ENCODE measurements at regions not wholly inside any gene's neighbourhood (a gene's known extent, or its start where the extent isn't known, plus 50 kb on each side); places are given as distances from the start of the nearest gene placed in this dataset.

DNA sequence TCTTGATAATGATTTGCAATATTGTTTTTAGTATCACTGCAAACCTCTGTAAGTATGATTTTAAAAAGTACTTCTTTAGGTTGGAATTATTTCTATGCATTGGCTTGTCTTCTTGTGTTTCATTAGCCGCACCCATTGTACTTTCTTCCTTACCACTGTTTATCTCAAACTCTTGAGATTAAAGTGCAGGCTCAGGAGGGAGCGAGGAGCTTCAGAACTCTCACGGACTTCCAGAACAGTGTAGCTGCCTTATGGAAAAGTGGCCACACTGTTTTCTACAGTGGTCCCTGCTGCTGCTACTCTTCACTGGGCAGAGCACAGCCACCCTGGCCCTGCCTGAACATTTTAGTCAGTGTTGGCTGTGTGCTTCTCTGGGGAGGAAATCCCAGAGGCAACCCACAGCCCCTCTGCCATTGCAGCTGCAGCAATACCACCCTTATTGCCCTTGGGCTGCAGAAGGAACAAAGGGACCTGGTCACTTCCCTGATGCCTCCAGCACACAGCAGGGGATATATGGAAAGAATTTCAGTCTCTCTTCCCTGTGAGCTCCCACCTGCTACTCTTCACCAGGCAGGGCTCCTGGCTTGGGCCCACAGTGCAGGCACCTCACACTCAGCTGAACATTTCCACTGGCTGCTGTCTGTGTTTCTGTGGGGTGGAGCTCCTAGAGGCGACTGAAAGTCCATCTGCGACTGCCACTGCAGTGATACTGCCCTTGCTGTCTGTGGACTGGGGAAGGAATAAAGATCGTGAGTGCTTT is 91.7 kb upstream of the MAP3K4 start:
- Histone ChIP-seq H3K27me3 (no peaks in the 10 kb centered on the region), H3K4me1 (no peaks in the 10 kb centered on the region), H3K36me3 (no peaks in the 10 kb centered on the region), H3K4me3 (no peak overlapping the region), H3K9me3 (no peaks in the 10 kb centered on the region), H3K27ac (no peak overlapping the region)
- TF ChIP-seq, protein P1, sequence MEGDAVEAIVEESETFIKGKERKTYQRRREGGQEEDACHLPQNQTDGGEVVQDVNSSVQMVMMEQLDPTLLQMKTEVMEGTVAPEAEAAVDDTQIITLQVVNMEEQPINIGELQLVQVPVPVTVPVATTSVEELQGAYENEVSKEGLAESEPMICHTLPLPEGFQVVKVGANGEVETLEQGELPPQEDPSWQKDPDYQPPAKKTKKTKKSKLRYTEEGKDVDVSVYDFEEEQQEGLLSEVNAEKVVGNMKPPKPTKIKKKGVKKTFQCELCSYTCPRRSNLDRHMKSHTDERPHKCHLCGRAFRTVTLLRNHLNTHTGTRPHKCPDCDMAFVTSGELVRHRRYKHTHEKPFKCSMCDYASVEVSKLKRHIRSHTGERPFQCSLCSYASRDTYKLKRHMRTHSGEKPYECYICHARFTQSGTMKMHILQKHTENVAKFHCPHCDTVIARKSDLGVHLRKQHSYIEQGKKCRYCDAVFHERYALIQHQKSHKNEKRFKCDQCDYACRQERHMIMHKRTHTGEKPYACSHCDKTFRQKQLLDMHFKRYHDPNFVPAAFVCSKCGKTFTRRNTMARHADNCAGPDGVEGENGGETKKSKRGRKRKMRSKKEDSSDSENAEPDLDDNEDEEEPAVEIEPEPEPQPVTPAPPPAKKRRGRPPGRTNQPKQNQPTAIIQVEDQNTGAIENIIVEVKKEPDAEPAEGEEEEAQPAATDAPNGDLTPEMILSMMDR (IDR thresholded peaks at IDR 0.05), result no peak
- DNase-seq (ENCODE audit: low spot score in 2 of 2), result no peak
- intact Hi-C loops (cut with DNase I), result no loop called here

DNA sequence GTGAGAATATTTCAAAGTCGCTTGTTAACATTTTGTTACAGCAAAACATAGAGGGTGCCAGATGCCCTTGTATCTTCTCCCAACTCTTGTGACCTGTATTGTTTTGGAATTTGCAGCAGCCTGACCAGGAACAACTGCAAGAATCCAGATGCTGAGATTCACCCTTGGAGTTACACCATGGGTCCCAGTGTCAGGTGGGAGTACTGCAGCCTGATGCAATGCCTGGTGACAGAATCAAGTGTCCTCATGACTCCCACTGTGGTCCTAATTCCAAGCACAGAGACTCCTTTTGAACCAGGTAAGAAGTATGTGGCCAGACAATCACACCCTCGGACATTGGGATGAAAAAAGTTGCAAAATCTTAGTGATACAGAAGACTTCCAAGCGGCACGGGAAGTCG is 79.6 kb upstream of the MAP3K4 start:
- no peaks in the 10 kb centered on the region for H3K4me1 ChIP-seq
- intact Hi-C loops (cut with DNase I), result no loop called here
- H3K27ac ChIP-seq, result no peak overlapping the region

DNA sequence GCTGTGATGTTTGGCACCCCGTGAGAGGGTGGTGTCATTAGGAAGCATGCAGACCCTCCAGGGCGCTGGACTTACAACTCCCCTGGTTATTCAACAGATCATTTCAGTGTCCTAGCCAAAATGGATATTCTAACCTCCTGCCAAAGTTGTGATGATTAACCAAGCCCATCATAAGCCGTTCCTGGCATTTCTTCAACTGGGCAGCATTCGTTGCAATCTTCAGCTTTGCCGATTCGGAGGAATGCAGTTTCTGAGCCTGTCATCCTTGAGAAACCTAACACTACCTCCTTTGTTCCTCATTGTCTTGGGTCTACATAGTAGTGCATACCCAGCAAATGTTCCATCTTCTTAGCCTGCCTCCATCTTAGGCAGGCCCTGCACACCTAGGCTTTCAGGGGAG is 79.2 kb upstream of the MAP3K4 start:
- Histone ChIP-seq H3K4me3 (no peak overlapping the region), H3K27ac (no peak overlapping the region), H3K9me3 (peaks cover 0 to 22% of the 10 kb centered on the region in 2 donors), H3K4me1 (no peaks in the 10 kb centered on the region), H3K27me3 (no peaks in the 10 kb centered on the region), H3K36me3 (no peaks in the 10 kb centered on the region)
- DNase-seq (ENCODE audit: low spot score in 2 of 2), result no peak
- intact Hi-C loops (cut with DNase I), result no loop called here
- TF ChIP-seq, protein P1 (IDR thresholded peaks at IDR 0.05), result no peak

More for the DNA sequence above, 79.6 kb upstream of the MAP3K4 start:
- no peak overlapping the region for H3K4me3 ChIP-seq
- H3K36me3 ChIP-seq, result no peaks in the 10 kb centered on the region
- TF ChIP-seq, protein P1 (IDR thresholded peaks at IDR 0.05), result no peak
- H3K27me3 ChIP-seq, result no peaks in the 10 kb centered on the region
- peaks cover 0 to 22% of the 10 kb centered on the region in 2 donors for H3K9me3 ChIP-seq
- DNase-seq (ENCODE audit: low spot score in 2 of 2), result no peak

DNA sequence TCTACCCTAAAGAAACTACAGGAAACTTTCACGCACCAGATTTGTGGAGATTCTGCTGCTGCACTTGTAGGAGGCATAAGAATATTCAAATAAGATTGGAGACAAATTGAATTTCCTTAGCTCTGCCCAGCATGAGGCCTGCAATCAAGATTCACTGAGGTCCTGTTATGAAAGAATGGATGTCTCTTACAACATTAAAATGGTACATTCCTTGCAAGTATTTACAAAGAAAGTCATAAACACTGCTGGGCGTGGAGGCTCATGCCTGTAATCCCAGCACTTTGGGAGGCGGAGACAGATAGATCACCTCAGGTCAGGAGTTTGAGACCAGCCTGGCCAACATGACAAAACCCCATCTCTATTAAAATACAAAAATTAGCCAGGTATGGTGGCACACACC is 74.0 kb upstream of the MAP3K4 start:
- peaks cover 0 to 3% of the 10 kb centered on the region in 2 donors for H3K4me1 ChIP-seq
- H3K9me3 ChIP-seq, result peaks cover 0 to 18% of the 10 kb centered on the region in 2 donors
- intact Hi-C loops (cut with DNase I), result no loop called here
- no peaks in the 10 kb centered on the region for H3K36me3 ChIP-seq
- H3K27ac ChIP-seq, result no peak overlapping the region
- H3K4me3 ChIP-seq, result no peak overlapping the region
- TF ChIP-seq, protein P1 (IDR thresholded peaks at IDR 0.05), result no peak
- no peak for DNase-seq (ENCODE audit: low spot score in 2 of 2)
- no peaks in the 10 kb centered on the region for H3K27me3 ChIP-seq

DNA sequence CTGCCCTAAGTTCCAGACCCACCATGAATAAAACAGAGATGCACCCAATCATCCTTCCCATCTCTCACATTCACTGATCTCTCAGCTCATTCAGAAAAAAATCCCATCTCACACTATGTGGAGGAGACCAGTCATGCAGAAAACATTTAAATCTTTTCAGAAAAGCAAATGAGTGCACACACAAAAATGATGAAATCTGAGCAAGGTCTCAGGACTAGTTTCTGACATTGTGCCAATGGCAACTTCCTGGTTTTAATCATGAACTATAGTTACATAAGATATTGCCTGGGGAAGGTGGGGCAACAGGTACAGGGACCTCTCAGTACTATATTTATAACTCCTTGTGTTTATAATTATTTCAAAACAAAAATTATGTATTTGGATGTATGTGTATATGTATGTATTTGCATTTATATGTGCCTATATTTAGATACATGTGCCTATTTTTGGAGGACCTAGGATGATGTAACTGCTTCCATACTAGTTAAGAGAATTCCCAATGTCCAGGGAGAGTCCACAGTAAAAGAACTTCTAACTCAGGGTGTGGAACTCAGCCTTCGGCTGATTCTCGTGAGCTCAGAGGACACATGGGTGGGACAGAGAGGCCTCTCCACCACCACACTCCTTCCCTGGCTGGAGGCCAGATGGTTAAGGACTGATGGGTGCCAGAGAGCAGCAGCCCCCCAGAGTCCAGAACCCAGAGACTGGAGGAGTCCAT is 71.7 kb upstream of the MAP3K4 start:
- Histone ChIP-seq H3K9me3 (no peaks in the 10 kb centered on the region), H3K4me1 (peaks cover 0 to 3% of the 10 kb centered on the region in 2 donors), H3K27ac (no peak overlapping the region), H3K36me3 (no peaks in the 10 kb centered on the region), H3K27me3 (no peaks in the 10 kb centered on the region), H3K4me3 (no peak overlapping the region)
- TF ChIP-seq, protein P1 (IDR thresholded peaks at IDR 0.05), result no peak
- no peak for DNase-seq (ENCODE audit: low spot score in 2 of 2)
- intact Hi-C loops (cut with DNase I), result no loop called here

Data from ascending aorta (tissue), 2 donors.